ENCODE measurements at regions not wholly inside any gene's neighbourhood (a gene's known extent, or its start where the extent isn't known, plus 50 kb on each side); places are given as distances from the start of the nearest gene placed in this dataset.

DNA sequence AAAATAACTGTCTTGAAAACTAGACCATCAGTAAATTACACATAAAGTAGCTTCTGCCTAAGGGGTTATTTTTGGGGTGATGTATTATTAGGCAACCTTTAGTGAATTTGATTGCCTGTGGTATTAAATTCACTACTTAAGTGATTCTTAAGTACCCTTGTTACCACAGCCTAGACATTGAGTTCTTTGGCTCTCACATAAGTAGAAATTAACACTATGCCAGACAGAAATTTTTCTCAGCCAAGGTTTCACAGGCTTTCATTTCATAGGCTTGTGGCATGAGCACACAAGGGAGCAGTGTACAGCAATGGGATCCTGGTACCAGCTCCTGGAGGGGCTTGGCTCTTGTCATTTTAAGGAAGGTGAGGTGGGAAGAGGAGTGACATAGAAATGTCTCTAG lies 218.5 kb downstream of the AASDHPPT start:
- no peak for DNase-seq
- POLR2A ChIA-PET, result no interaction called here
- no peak overlapping the region for H3K4me3 ChIP-seq (ENCODE audit: low read depth, low read length)
- H3K27me3 Mint-ChIP-seq (ENCODE audit: insufficient read depth, unreplicated experiment), result no peaks in the 10 kb centered on the region
- H3K36me3 Mint-ChIP-seq (ENCODE audit: insufficient read depth, unreplicated experiment), result no peaks in the 10 kb centered on the region
- H3K36me3 ChIP-seq (ENCODE audit: control insufficient read depth, insufficient read depth, low read length), result no peaks in the 10 kb centered on the region
- CTCF ChIA-PET, result no interaction called here
- H3K27ac Mint-ChIP-seq (ENCODE audit: unreplicated experiment), result no peak overlapping the region
- H3K9me3 ChIP-seq, result peaks cover 8% of the 10 kb centered on the region
- no peak overlapping the region for H3K4me3 Mint-ChIP-seq (ENCODE audit: unreplicated experiment)
- intact Hi-C loops (cut with micrococcal nuclease; ENCODE audit: unreplicated experiment), result no loop called here
- peaks cover 11% of the 10 kb centered on the region; the same call in 1 of the 2 replicates for H3K4me1 ChIP-seq
- TF ChIP-seq CTCF (IDR thresholded peaks at IDR 0.05; ENCODE audit: insufficient read depth in 1 of 2, low read depth in 1 of 2, low read length in 1 of 2, severe bottlenecking in 1 of 2, unreplicated experiment in 1 of 2), result no peak
- no peaks in the 10 kb centered on the region for H3K4me1 Mint-ChIP-seq (ENCODE audit: low read depth, unreplicated experiment)
- no peaks in the 10 kb centered on the region for H3K27me3 ChIP-seq (replicated peaks; ENCODE audit: control insufficient read depth, insufficient read depth, low read length)
- H3K9me3 Mint-ChIP-seq (ENCODE audit: unreplicated experiment), result peaks cover 24% of the 10 kb centered on the region
- BruUV-seq (replicated peaks), result no TSS peak

GRCh38 chr11:106302416-106302815 lies 225.0 kb downstream of the AASDHPPT start:
- DNase-seq, result no peak
- Mint-ChIP-seq H3K27me3 (ENCODE audit: insufficient read depth, unreplicated experiment) (no peaks in the 10 kb centered on the region), H3K4me3 (ENCODE audit: unreplicated experiment) (no peak overlapping the region), H3K4me1 (ENCODE audit: low read depth, unreplicated experiment) (peaks cover 10% of the 10 kb centered on the region), H3K36me3 (ENCODE audit: insufficient read depth, unreplicated experiment) (no peaks in the 10 kb centered on the region), H3K27ac (ENCODE audit: unreplicated experiment) (no peak overlapping the region), H3K9me3 (ENCODE audit: unreplicated experiment) (peaks cover 64% of the 10 kb centered on the region)
- no peaks in the 10 kb centered on the region for H3K4me1 ChIP-seq
- no peak overlapping the region for H3K4me3 ChIP-seq (ENCODE audit: low read depth, low read length)
- H3K9me3 ChIP-seq, result peaks cover 33% of the 10 kb centered on the region
- no peaks in the 10 kb centered on the region for H3K36me3 ChIP-seq (ENCODE audit: control insufficient read depth, insufficient read depth, low read length)
- intact Hi-C loops (cut with micrococcal nuclease; ENCODE audit: unreplicated experiment), result no loop called here
- ChIA-PET POLR2A (no interaction called here), CTCF (interaction anchor here (0.7 kb wide), 1 partner anchor 56 kb away, joined by 3 read pairs; no protein-coding TSS in a partner anchor)
- BruUV-seq (replicated peaks), result no TSS peak
- TF ChIP-seq CTCF (IDR thresholded peaks at IDR 0.05; ENCODE audit: insufficient read depth in 1 of 2, low read depth in 1 of 2, low read length in 1 of 2, severe bottlenecking in 1 of 2, unreplicated experiment in 1 of 2), result no peak
- H3K27me3 ChIP-seq (replicated peaks; ENCODE audit: control insufficient read depth, insufficient read depth, low read length), result no peaks in the 10 kb centered on the region

- CTCF ChIA-PET, result no interaction called here
- Histone ChIP-seq H3K9me3 (peaks cover 33% of the 10 kb centered on the region), H3K4me3 (ENCODE audit: low read depth, low read length) (no peak overlapping the region), H3K36me3 (ENCODE audit: control insufficient read depth, insufficient read depth, low read length) (no peaks in the 10 kb centered on the region), H3K4me1 (no peaks in the 10 kb centered on the region), H3K27me3 (replicated peaks; ENCODE audit: control insufficient read depth, insufficient read depth, low read length) (no peaks in the 10 kb centered on the region)
- Mint-ChIP-seq H3K4me3 (ENCODE audit: unreplicated experiment) (no peak overlapping the region), H3K27me3 (ENCODE audit: insufficient read depth, unreplicated experiment) (no peaks in the 10 kb centered on the region), H3K36me3 (ENCODE audit: insufficient read depth, unreplicated experiment) (no peaks in the 10 kb centered on the region), H3K4me1 (ENCODE audit: low read depth, unreplicated experiment) (peaks cover 10% of the 10 kb centered on the region), H3K9me3 (ENCODE audit: unreplicated experiment) (peaks cover 46% of the 10 kb centered on the region), H3K27ac (ENCODE audit: unreplicated experiment) (no peak overlapping the region)
- POLR2A ChIA-PET, result no interaction called here
- BruUV-seq (replicated peaks), result no TSS peak
- TF ChIP-seq CTCF (IDR thresholded peaks at IDR 0.05; ENCODE audit: insufficient read depth in 1 of 2, low read depth in 1 of 2, low read length in 1 of 2, severe bottlenecking in 1 of 2, unreplicated experiment in 1 of 2), result no peak
- no peak for DNase-seq
- intact Hi-C loops (cut with micrococcal nuclease; ENCODE audit: unreplicated experiment), result no loop called here
Measured at GRCh38 chr11:106304274-106304673, 226.8 kb downstream of the AASDHPPT start.

All from Caco-2 (cell line).